Type B pancreatic cell (in vitro differentiated cells): ENCODE measurements at regions not wholly inside any gene's neighbourhood (a gene's known extent, or its start where the extent isn't known, plus 50 kb on each side); places are given as distances from the start of the nearest gene placed in this dataset.

ENCODE experiments used
- DNase-seq: peaks from one replicate; pipeline ENCODE4 v3.0.0; 2021; ENCODE audit warnings: mixed read lengths; ENCODE audit not compliant: unreplicated experiment; ENCODE audit errors: extremely low spot score
- H3K27ac Mint-ChIP-seq: 2 replicates; pipeline ENCODE4 v1.8.0; 2021; ENCODE audit warnings: mild to moderate bottlenecking, mixed read lengths
- H3K27me3 Mint-ChIP-seq: 2 replicates; pipeline ENCODE4 v1.8.0; 2021; ENCODE audit warnings: mixed read lengths
- H3K36me3 Mint-ChIP-seq: 2 replicates; pipeline ENCODE4 v1.8.0; 2021; ENCODE audit warnings: mixed read lengths
- H3K4me1 Mint-ChIP-seq: one replicate; pipeline ENCODE4 v1.8.0; 2021; ENCODE audit warnings: mixed read lengths; ENCODE audit not compliant: unreplicated experiment
- H3K4me3 Mint-ChIP-seq: 2 replicates; pipeline ENCODE4 v1.8.0; 2021; ENCODE audit warnings: mild to moderate bottlenecking, mixed read lengths
- H3K9me3 Mint-ChIP-seq: 2 replicates; pipeline ENCODE4 v1.8.0; 2021; ENCODE audit warnings: mixed read lengths
- TF ChIP-seq, protein P1 (sequence below): fragments of 200-600 bp; sonication (generic); conservative IDR thresholded peaks from 2 replicates; pipeline ENCODE4 v1.5.0; 2021; ENCODE audit warnings: antibody characterized with exemption, mild to moderate bottlenecking

GRCh38 chr4:187619319-187619718 is 376.3 kb upstream of the ZFP42 start:
- Mint-ChIP-seq H3K36me3 (no peaks in the 10 kb centered on the region), H3K27me3 (no peaks in the 10 kb centered on the region), H3K4me3 (no peak overlapping the region), H3K9me3 (peaks cover 4% of the 10 kb centered on the region), H3K4me1 (peaks cover 8% of the 10 kb centered on the region), H3K27ac (no peak overlapping the region)
- no peak for DNase-seq
- TF ChIP-seq, protein P1, sequence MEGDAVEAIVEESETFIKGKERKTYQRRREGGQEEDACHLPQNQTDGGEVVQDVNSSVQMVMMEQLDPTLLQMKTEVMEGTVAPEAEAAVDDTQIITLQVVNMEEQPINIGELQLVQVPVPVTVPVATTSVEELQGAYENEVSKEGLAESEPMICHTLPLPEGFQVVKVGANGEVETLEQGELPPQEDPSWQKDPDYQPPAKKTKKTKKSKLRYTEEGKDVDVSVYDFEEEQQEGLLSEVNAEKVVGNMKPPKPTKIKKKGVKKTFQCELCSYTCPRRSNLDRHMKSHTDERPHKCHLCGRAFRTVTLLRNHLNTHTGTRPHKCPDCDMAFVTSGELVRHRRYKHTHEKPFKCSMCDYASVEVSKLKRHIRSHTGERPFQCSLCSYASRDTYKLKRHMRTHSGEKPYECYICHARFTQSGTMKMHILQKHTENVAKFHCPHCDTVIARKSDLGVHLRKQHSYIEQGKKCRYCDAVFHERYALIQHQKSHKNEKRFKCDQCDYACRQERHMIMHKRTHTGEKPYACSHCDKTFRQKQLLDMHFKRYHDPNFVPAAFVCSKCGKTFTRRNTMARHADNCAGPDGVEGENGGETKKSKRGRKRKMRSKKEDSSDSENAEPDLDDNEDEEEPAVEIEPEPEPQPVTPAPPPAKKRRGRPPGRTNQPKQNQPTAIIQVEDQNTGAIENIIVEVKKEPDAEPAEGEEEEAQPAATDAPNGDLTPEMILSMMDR = no peak

DNA sequence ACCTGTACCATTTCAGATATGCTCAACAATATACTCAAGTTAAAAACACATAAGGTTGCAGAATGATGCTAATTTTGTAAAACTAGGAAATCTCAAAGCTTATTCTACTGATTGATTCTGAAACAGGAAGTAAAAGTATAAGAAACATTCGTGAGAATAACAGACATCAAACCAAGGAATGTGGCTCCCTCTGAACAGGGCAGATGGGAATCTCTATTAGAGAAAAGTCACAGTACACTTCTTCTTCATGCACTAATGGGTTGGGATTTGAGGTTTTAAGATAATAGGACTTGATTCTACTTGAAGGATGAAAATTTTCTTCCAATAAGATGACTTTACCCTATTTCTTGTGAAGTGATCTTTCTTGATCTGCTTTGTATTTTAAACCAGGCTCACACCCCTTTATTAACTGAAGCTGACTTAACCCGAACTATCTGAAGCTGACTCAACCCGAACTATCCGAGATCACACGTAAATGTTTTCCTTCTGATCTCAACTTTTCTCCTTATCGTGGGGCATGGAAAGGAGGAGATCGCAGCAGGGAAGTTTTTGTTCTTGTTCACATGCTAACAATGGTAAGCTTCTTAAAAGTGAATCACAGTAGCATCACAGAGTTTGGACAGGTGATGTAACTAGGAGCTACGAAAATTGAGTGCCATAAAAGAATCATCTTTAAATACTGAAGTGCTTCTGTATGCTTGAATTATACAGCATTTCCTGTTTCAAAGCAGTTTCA is 363.1 kb upstream of the ZFP42 start:
- TF ChIP-seq, protein P1 = no peak
- DNase-seq = no peak
- Mint-ChIP-seq H3K4me1 (no peaks in the 10 kb centered on the region), H3K9me3 (no peaks in the 10 kb centered on the region), H3K36me3 (no peaks in the 10 kb centered on the region), H3K27me3 (no peaks in the 10 kb centered on the region), H3K4me3 (no peak overlapping the region), H3K27ac (no peak overlapping the region)

DNA sequence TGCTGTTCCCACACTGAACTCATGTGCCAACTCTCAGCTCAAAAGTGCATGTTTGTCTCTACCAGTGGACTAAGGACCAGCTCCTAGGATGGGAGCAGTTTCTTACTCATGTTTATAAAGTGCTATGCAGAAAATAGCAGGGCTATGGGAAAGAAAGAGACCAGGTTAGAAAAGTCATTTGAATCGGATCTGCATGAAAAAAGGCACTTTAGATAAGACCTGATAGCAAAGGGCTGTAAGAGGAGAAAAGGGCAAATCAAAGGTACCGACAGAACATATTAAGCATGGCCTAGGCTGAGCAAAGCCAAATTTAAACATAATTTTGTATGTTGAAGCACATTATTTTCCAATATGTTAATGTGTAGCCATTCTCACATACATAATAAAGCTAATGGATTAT is 362.3 kb upstream of the ZFP42 start:
- H3K9me3 Mint-ChIP-seq = no peaks in the 10 kb centered on the region

GRCh38 chr4:187656959-187657358 is 338.6 kb upstream of the ZFP42 start:
- TF ChIP-seq, protein P1 = no peak
- Mint-ChIP-seq H3K4me3 (no peak overlapping the region), H3K27me3 (peaks cover 6% of the 10 kb centered on the region), H3K36me3 (no peaks in the 10 kb centered on the region), H3K4me1 (no peaks in the 10 kb centered on the region), H3K27ac (no peak overlapping the region), H3K9me3 (peaks cover 18% of the 10 kb centered on the region)
- no peak for DNase-seq

More for the DNA sequence above, 362.3 kb upstream of the ZFP42 start:
- TF ChIP-seq, protein P1 = no peak
- no peak overlapping the region for H3K27ac Mint-ChIP-seq
- no peaks in the 10 kb centered on the region for H3K4me1 Mint-ChIP-seq
- no peak for DNase-seq
- H3K4me3 Mint-ChIP-seq = no peak overlapping the region
- H3K36me3 Mint-ChIP-seq = no peaks in the 10 kb centered on the region
- H3K27me3 Mint-ChIP-seq = no peaks in the 10 kb centered on the region

GRCh38 chr4:187663076-187663475 is 332.5 kb upstream of the ZFP42 start:
- no peak overlapping the region for H3K4me3 Mint-ChIP-seq
- TF ChIP-seq, protein P1 = no peak
- peaks cover 19% of the 10 kb centered on the region for H3K9me3 Mint-ChIP-seq
- no peak overlapping the region for H3K27ac Mint-ChIP-seq
- no peak for DNase-seq
- no peaks in the 10 kb centered on the region for H3K36me3 Mint-ChIP-seq
- H3K27me3 Mint-ChIP-seq = peaks cover 15% of the 10 kb centered on the region
- no peaks in the 10 kb centered on the region for H3K4me1 Mint-ChIP-seq
